ENCODE measurements at regions not wholly inside any gene's neighbourhood (a gene's known extent, or its start where the extent isn't known, plus 50 kb on each side); places are given as distances from the start of the nearest gene placed in this dataset.
"Not testable (repeated sequence)": the region's sequence is repeated elsewhere in the genome, so short reads cannot be mapped to it uniquely, and the experiment has no call there.

DNA sequence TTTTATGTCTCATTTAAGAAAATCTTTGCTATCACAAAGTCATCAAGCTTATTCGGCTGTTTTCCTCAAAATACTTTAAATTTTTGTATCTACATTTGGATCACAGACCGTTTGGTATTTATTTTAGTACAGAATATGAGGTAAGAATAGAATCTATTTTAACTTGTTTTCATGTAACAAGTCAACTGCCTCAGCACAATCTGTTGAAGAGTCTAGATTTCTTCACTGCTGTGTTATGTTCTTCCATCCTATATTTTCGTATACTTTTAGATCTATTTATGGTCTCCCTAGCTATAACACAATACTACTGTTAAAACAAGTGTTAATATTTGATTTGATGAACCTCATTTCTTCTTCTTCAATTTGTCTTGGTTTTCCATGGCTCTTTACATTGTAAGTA lies 61.6 kb upstream of the SGCG start:
- Histone ChIP-seq H3K4me1 (ENCODE audit: insufficient read depth, low read length) (no peaks in the 10 kb centered on the region), H3K27me3 (ENCODE audit: low read length) (peaks cover 20% of the 10 kb centered on the region; the same call in 1 of the 2 replicates), H3K36me3 (ENCODE audit: low read depth, low read length) (no peaks in the 10 kb centered on the region), H3K79me2 (ENCODE audit: low read length) (no peaks in the 10 kb centered on the region), H2AFZ (ENCODE audit: low read length) (no peak overlapping the region), H3K9me3 (ENCODE audit: low read length) (no peaks in the 10 kb centered on the region), H3K4me2 (ENCODE audit: low read length) (no peak overlapping the region), H4K20me1 (ENCODE audit: low read length) (no peaks in the 10 kb centered on the region), H3K4me3 (ENCODE audit: low read length) (no peak overlapping the region), H3F3A (ENCODE audit: low read length, unreplicated experiment) (no peaks in the 10 kb centered on the region), H3K9ac (ENCODE audit: low read length) (no peak overlapping the region), H3K27ac (ENCODE audit: low read length) (no peak overlapping the region), H3K9me2 (replicated peaks; ENCODE audit: low read length) (no peaks in the 10 kb centered on the region)
- intact Hi-C loops (cut with micrococcal nuclease), result no loop called here
- ChIA-PET POLR2A (ENCODE audit: unreplicated experiment) (no interaction called here), CTCF (no interaction called here)
- ATAC-seq (no peak), DNase-seq (no peak)
- BruUV-seq (replicated peaks), result no TSS peak
- TF ChIP-seq, protein P1, sequence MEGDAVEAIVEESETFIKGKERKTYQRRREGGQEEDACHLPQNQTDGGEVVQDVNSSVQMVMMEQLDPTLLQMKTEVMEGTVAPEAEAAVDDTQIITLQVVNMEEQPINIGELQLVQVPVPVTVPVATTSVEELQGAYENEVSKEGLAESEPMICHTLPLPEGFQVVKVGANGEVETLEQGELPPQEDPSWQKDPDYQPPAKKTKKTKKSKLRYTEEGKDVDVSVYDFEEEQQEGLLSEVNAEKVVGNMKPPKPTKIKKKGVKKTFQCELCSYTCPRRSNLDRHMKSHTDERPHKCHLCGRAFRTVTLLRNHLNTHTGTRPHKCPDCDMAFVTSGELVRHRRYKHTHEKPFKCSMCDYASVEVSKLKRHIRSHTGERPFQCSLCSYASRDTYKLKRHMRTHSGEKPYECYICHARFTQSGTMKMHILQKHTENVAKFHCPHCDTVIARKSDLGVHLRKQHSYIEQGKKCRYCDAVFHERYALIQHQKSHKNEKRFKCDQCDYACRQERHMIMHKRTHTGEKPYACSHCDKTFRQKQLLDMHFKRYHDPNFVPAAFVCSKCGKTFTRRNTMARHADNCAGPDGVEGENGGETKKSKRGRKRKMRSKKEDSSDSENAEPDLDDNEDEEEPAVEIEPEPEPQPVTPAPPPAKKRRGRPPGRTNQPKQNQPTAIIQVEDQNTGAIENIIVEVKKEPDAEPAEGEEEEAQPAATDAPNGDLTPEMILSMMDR (conservative IDR thresholded peaks at IDR 0.05; ENCODE audit: low read depth, low read length), result no peak
- TF ChIP-seq EZH2phosphoT487 (IDR thresholded peaks at IDR 0.05; ENCODE audit: borderline replicate concordance, low read length) (no peak), EZH2 (IDR thresholded peaks at IDR 0.05; ENCODE audit: low read length, unreplicated experiment) (no peak)

DNA sequence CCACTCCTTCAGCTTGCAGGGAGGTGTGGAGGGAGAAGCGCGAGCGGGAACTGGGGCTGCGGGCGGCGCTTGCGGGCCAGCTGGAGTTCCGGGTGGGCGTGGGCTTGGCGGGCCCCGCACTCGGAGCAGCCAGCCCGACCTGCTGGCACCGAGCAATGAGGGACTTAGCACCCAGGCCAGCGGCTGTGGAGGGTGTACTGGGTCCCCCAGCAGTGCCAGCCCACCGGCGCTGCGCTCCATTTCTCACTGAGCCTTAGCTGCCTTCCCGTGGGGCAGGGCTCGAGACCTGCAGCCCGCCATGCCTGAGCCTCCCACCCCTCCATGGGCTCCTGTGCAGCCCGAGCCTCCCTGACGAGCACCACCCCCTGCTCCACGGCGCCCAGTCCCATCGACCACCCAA lies 53.2 kb upstream of the SGCG start:
- H4K20me1 ChIP-seq (ENCODE audit: low read length); H3K4me3 ChIP-seq (ENCODE audit: low read length); H3K27ac ChIP-seq (ENCODE audit: low read length); H3K9ac ChIP-seq (ENCODE audit: low read length); H3K79me2 ChIP-seq (ENCODE audit: low read length); H3F3A ChIP-seq (ENCODE audit: low read length, unreplicated experiment); H3K4me1 ChIP-seq (ENCODE audit: insufficient read depth, low read length); DNase-seq; H3K9me3 ChIP-seq (ENCODE audit: low read length); ATAC-seq; H3K4me2 ChIP-seq (ENCODE audit: low read length); CTCF ChIA-PET; H3K36me3 ChIP-seq (ENCODE audit: low read depth, low read length); intact Hi-C loops (cut with micrococcal nuclease); POLR2A ChIA-PET (ENCODE audit: unreplicated experiment); H2AFZ ChIP-seq (ENCODE audit: low read length); BruUV-seq (replicated peaks); H3K9me2 ChIP-seq (replicated peaks; ENCODE audit: low read length): not testable (repeated sequence)
- H3K27me3 ChIP-seq (ENCODE audit: low read length), result peaks cover 18% of the 10 kb centered on the region

DNA sequence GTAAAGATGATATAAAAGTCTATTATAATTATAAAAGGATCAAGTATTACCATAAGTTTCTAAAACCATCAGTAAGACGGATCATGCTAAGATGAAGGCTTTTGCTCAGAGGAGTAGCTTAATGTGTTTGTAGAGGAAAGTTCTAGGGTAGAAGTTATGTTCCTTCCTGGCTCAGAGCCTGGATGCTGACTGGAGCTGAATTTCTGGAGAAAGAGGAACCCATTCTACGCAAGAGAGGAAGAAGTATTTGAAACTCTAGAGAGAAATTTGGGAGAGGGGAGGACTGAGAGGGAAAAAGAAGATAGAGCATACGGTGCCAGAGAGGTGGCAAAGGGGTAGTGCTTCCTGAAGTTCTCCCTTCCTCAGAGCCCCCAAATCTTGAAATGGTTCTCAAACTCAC lies 51.4 kb upstream of the SGCG start:
- no TSS peak for BruUV-seq (replicated peaks)
- H2AFZ ChIP-seq (ENCODE audit: low read length), result no peak overlapping the region
- ATAC-seq (no peak), DNase-seq (no peak)
- H3K9ac ChIP-seq (ENCODE audit: low read length), result no peak overlapping the region
- ChIA-PET CTCF (no interaction called here), POLR2A (ENCODE audit: unreplicated experiment) (no interaction called here)
- H4K20me1 ChIP-seq (ENCODE audit: low read length), result no peaks in the 10 kb centered on the region
- no peaks in the 10 kb centered on the region for H3F3A ChIP-seq (ENCODE audit: low read length, unreplicated experiment)
- peaks cover 25% of the 10 kb centered on the region for H3K27me3 ChIP-seq (ENCODE audit: low read length)
- H3K4me2 ChIP-seq (ENCODE audit: low read length), result no peak overlapping the region
- H3K79me2 ChIP-seq (ENCODE audit: low read length), result no peaks in the 10 kb centered on the region
- no peak overlapping the region for H3K27ac ChIP-seq (ENCODE audit: low read length)
- no peaks in the 10 kb centered on the region for H3K9me2 ChIP-seq (replicated peaks; ENCODE audit: low read length)
- intact Hi-C loops (cut with micrococcal nuclease), result no loop called here
- no peaks in the 10 kb centered on the region for H3K36me3 ChIP-seq (ENCODE audit: low read depth, low read length)
- H3K4me1 ChIP-seq (ENCODE audit: insufficient read depth, low read length), result no peaks in the 10 kb centered on the region
- TF ChIP-seq, protein P1 (conservative IDR thresholded peaks at IDR 0.05; ENCODE audit: low read depth, low read length), result no peak
- TF ChIP-seq EZH2phosphoT487 (IDR thresholded peaks at IDR 0.05; ENCODE audit: borderline replicate concordance, low read length), result no peak
- no peak for TF ChIP-seq EZH2 (IDR thresholded peaks at IDR 0.05; ENCODE audit: low read length, unreplicated experiment)
- H3K9me3 ChIP-seq (ENCODE audit: low read length), result no peaks in the 10 kb centered on the region
- H3K4me3 ChIP-seq (ENCODE audit: low read length), result no peak overlapping the region
